IMR-90 (cell line): ENCODE measurements at regions not wholly inside any gene's neighbourhood (a gene's known extent, or its start where the extent isn't known, plus 50 kb on each side); places are given as distances from the start of the nearest gene placed in this dataset.

Experiments used
- ATAC-seq: fragments of 200-7000 bp; cut with Tn5 transposase; 2 replicates; pipeline ENCODE4 v1.9.1; 2020; ENCODE audit warnings: low read depth, mild to moderate bottlenecking, moderate library complexity
- BruUV-seq: library from RNA; stranded (reverse); fragments of 400-500 nt; replicated peaks from 2 replicates; lab custom pipeline; 2021; lab: Mats Ljungman, UMichigan
- CTCF ChIA-PET: fragments of 300-600 bp; formaldehyde crosslinking; extraction: SDS; loops from one replicate; lab custom pipeline; 2021; ENCODE audit warnings: antibody characterized with exemption; lab: Yijun Ruan, JAX
- POLR2A ChIA-PET: fragments of 300-600 bp; sonication (Branson Sonifier 250); formaldehyde crosslinking; loops from one replicate; lab custom pipeline; 2022; ENCODE audit warnings: antibody characterized with exemption; ENCODE audit not compliant: unreplicated experiment; lab: Charles Lee
- DNase-seq: peaks from one replicate; pipeline ENCODE4 v3.0.0; 2013
- H2AFZ ChIP-seq: replicated peaks from 2 replicates; pipeline ENCODE3; 2013; ENCODE audit warnings: low read length, mild to moderate bottlenecking; ENCODE audit not compliant: poor library complexity
- H2AK5ac ChIP-seq: 2 replicates; pipeline ENCODE4 v1.6.1; 2013; ENCODE audit warnings: low read depth, low read length, inconsistent platforms
- H2AK9ac ChIP-seq: replicated peaks from 2 replicates; pipeline ENCODE3; 2013; ENCODE audit warnings: mild to moderate bottlenecking, low read depth, low read length, moderate library complexity; ENCODE audit not compliant: poor library complexity
- H2BK120ac ChIP-seq: 2 replicates; pipeline ENCODE4 v1.6.1; 2013; ENCODE audit warnings: low read depth, low read length, inconsistent platforms
- H2BK15ac ChIP-seq: 3 replicates; pipeline ENCODE4 v1.6.1; 2013; ENCODE audit warnings: low read depth, low read length, inconsistent platforms
- H2BK20ac ChIP-seq: 2 replicates; pipeline ENCODE4 v1.6.1; 2013; ENCODE audit warnings: low read depth, mild to moderate bottlenecking, inconsistent platforms, low read length, moderate library complexity
- H2BK5ac ChIP-seq: 2 replicates; pipeline ENCODE4 v1.6.1; 2013; ENCODE audit warnings: mild to moderate bottlenecking, low read depth, low read length, inconsistent platforms; ENCODE audit not compliant: poor library complexity, severe bottlenecking
- H3K14ac ChIP-seq: replicated peaks from 2 replicates; pipeline ENCODE4 v1.6.1; 2013; ENCODE audit warnings: low read depth, low read length, inconsistent platforms
- H3K18ac ChIP-seq: 2 replicates; pipeline ENCODE4 v1.6.1; 2013; ENCODE audit warnings: low read depth, low read length, control low read depth
- H3K23ac ChIP-seq: 2 replicates; pipeline ENCODE4 v1.6.1; 2013; ENCODE audit warnings: low read depth, low read length, inconsistent platforms
- H3K27ac ChIP-seq: 2 replicates; pipeline ENCODE4 v1.5.1; 2013; ENCODE audit warnings: mild to moderate bottlenecking, control low read depth, low read length; ENCODE audit not compliant: insufficient read depth
- H3K27me3 ChIP-seq: 2 replicates; pipeline ENCODE4 v1.6.1; 2013; ENCODE audit warnings: low read length; ENCODE audit not compliant: control insufficient read depth, insufficient read depth
- H3K36me3 ChIP-seq: 2 replicates; pipeline ENCODE4 v1.6.1; 2013; ENCODE audit warnings: low read length, mixed read lengths; ENCODE audit not compliant: control insufficient read depth, insufficient read depth
- H3K4ac ChIP-seq: 2 replicates; pipeline ENCODE4 v1.6.1; 2013; ENCODE audit warnings: low read depth, low read length, inconsistent platforms
- H3K4me1 ChIP-seq: 2 replicates; pipeline ENCODE4 v1.6.1; 2013; ENCODE audit warnings: low read length, mixed read lengths; ENCODE audit not compliant: control insufficient read depth, insufficient read depth
- H3K4me2 ChIP-seq: 2 replicates; pipeline ENCODE4 v1.6.1; 2013; ENCODE audit warnings: low read depth, mild to moderate bottlenecking, control low read depth, low read length, moderate library complexity
- H3K4me3 ChIP-seq: 2 replicates; pipeline ENCODE4 v1.5.1; 2013; ENCODE audit warnings: low read depth, mild to moderate bottlenecking, control low read depth, low read length, moderate library complexity; ENCODE audit not compliant: insufficient read depth
- H3K56ac ChIP-seq: 2 replicates; pipeline ENCODE4 v1.6.1; 2013; ENCODE audit warnings: low read length, inconsistent platforms; ENCODE audit not compliant: insufficient read depth; ENCODE audit errors: extremely low read depth
- H3K79me1 ChIP-seq, 2 experiments: 2 replicates each; pipeline ENCODE4 v1.6.1; 2013; ENCODE audit warnings: low read length in 2 of 2, inconsistent platforms in 1 of 2, low read depth in 1 of 2
- H3K9ac ChIP-seq: 2 replicates; pipeline ENCODE4 v1.6.1; 2013; ENCODE audit warnings: low read depth, low read length, control low read depth
- H3K9me1 ChIP-seq: 2 replicates; pipeline ENCODE4 v1.6.1; 2013; ENCODE audit warnings: low read length, inconsistent platforms; ENCODE audit not compliant: insufficient read depth
- H3K9me3 ChIP-seq: 2 replicates; pipeline ENCODE4 v1.6.1; 2013; ENCODE audit warnings: low read length; ENCODE audit not compliant: control insufficient read depth, insufficient read depth
- H4K20me1 ChIP-seq: 2 replicates; pipeline ENCODE4 v1.6.1; 2013; ENCODE audit warnings: low read length, inconsistent platforms; ENCODE audit not compliant: insufficient read depth
- H4K5ac ChIP-seq: 2 replicates; pipeline ENCODE4 v1.6.1; 2013; ENCODE audit warnings: mild to moderate bottlenecking, low read depth, low read length, control low read depth
- H4K8ac ChIP-seq, 2 experiments: 2 replicates each; pipeline ENCODE4 v1.6.1; 2013; ENCODE audit warnings: low read depth in 2 of 2, low read length in 2 of 2, control low read depth in 1 of 2, inconsistent platforms in 1 of 2
- H4K91ac ChIP-seq: 2 replicates; pipeline ENCODE4 v1.6.1; 2013; ENCODE audit warnings: low read depth, low read length, inconsistent platforms; ENCODE audit not compliant: insufficient read depth
- BHLHE40 ChIP-seq: fragments of 150-350 bp; IDR thresholded peaks from 2 replicates; pipeline ENCODE4 v1.6.1; 2016; ENCODE audit warnings: mild to moderate bottlenecking, low read depth, low read length
- CEBPB ChIP-seq: IDR thresholded peaks from 2 replicates; pipeline ENCODE4 v1.6.1; 2012; ENCODE audit warnings: low read depth, low read length, improper control_type of control experiment
- CHD1 ChIP-seq: IDR thresholded peaks from 2 replicates; pipeline ENCODE4 v1.6.1; 2012; ENCODE audit warnings: low read depth, low read length, improper control_type of control experiment
- FOS ChIP-seq: fragments of 150-350 bp; IDR thresholded peaks from 2 replicates; pipeline ENCODE4 v1.6.1; 2016; ENCODE audit warnings: low read depth, low read length
- MAFK ChIP-seq: IDR thresholded peaks from 2 replicates; pipeline ENCODE4 v1.6.1; 2012; ENCODE audit warnings: low read depth, low read length, improper control_type of control experiment
- MAZ ChIP-seq: IDR thresholded peaks from 2 replicates; pipeline ENCODE4 v1.6.1; 2012; ENCODE audit warnings: low read depth, mild to moderate bottlenecking, low read length, improper control_type of control experiment, moderate library complexity, borderline replicate concordance
- MXI1 ChIP-seq: IDR thresholded peaks from 2 replicates; pipeline ENCODE4 v1.6.1; 2012; ENCODE audit warnings: low read depth, mild to moderate bottlenecking, low read length, moderate library complexity, borderline replicate concordance
- NFE2L2 ChIP-seq: fragments of 150-350 bp; IDR thresholded peaks from 2 replicates; pipeline ENCODE4 v1.6.1; 2016; ENCODE audit warnings: low read depth, mild to moderate bottlenecking, low read length
- POLR2A ChIP-seq: IDR thresholded peaks from 2 replicates; pipeline ENCODE4 v1.6.1; 2012; ENCODE audit warnings: mild to moderate bottlenecking, low read depth, low read length
- RAD21 ChIP-seq: IDR thresholded peaks from 2 replicates; pipeline ENCODE4 v1.6.1; 2012; ENCODE audit warnings: low read length, improper control_type of control experiment
- RCOR1 ChIP-seq: IDR thresholded peaks from 2 replicates; pipeline ENCODE4 v1.6.1; 2012; ENCODE audit warnings: mild to moderate bottlenecking, low read length, improper control_type of control experiment; ENCODE audit not compliant: insufficient replicate concordance
- RFX5 ChIP-seq: IDR thresholded peaks from 2 replicates; pipeline ENCODE4 v1.8.0; 2012; ENCODE audit warnings: low read depth, mild to moderate bottlenecking, low read length, moderate library complexity
- SMC3 ChIP-seq: fragments of 150-350 bp; IDR thresholded peaks from 2 replicates; pipeline ENCODE4 v1.6.1; 2016; ENCODE audit warnings: low read depth, mild to moderate bottlenecking, antibody characterized with exemption, low read length, moderate library complexity
- WGBS, 2 experiments: methylation state at CpG; one replicate each; pipeline versions ENCODE4 v1.1.5 to v1.1.7; 2013; ENCODE audit warnings: missing lambda C conversion rate in 2 of 2; ENCODE audit not compliant: insufficient read length in 1 of 2; ENCODE audit errors: extremely low coverage in 2 of 2; 5-methylcytosine and 5-hydroxymethylcytosine counted together
- dilution Hi-C: fragments of 300-500 bp; cut with HindIII; formaldehyde crosslinking; loops from one replicate; pipeline ENCODE4 v1.14.3; 2018; ENCODE audit warnings: low sequenced_read_pairs; ENCODE audit not compliant: unreplicated experiment
- in situ Hi-C: fragments of 300-500 bp; cut with MboI; formaldehyde crosslinking; loops from 3 replicates; pipeline ENCODE4 v1.14.3; 2019; ENCODE audit warnings: low sequenced_read_pairs, inconsistent platforms, mixed read lengths
- intact Hi-C: fragments of 100-400 bp; cut with micrococcal nuclease; formaldehyde crosslinking; loops from 2 replicates; pipeline ENCODE4 v1.10.0; 2022
- TF ChIP-seq, protein P1 (sequence below): fragments of 150-350 bp; IDR thresholded peaks from 2 replicates; pipeline ENCODE4 v1.6.1; 2016; ENCODE audit warnings: low read depth, mild to moderate bottlenecking, low read length, moderate library complexity, borderline replicate concordance
- TF ChIP-seq, protein P2 (sequence below): conservative IDR thresholded peaks from 2 replicates; pipeline ENCODE4 v1.5.1; 2012; ENCODE audit warnings: mild to moderate bottlenecking, low read depth, low read length, improper control_type of control experiment
- TF ChIP-seq, protein P3 (sequence below): fragments of 150-350 bp; IDR thresholded peaks from 2 replicates; pipeline ENCODE4 v1.6.1; 2017; ENCODE audit warnings: mild to moderate bottlenecking, antibody characterized with exemption, low read length, low read depth

DNA sequence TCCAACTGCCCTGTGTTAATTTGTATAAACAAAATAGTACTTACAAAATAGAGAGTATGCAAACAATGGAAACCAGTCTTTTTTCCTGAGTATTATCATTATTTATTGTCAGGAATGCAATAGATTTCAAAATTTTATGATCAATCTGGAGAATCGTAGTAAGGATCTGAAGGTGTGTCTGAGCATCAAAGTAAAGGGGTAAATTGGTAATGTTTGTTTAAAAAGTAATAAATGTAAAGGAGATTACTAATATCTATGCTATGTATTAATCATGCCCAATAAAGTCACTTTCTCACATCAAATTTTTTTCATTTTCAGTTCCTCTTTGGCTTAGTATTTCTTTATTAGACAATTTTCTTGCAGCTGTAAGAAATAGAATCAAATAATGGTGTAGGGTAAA, 1507.1 kb upstream of the PCDH7 start:
- no peak overlapping the region for H2BK20ac ChIP-seq

More for the DNA sequence above, 1507.1 kb upstream of the PCDH7 start:
- POLR2A ChIA-PET = no interaction called here
- in situ Hi-C loops = no loop called here
- Histone ChIP-seq H3K4ac (no peak overlapping the region), H4K20me1 (no peaks in the 10 kb centered on the region), H3K56ac (no peak overlapping the region), H3K36me3 (no peaks in the 10 kb centered on the region), H3K4me2 (no peak overlapping the region), H2AFZ (no peak overlapping the region), H3K9me3 (no peaks in the 10 kb centered on the region), H4K5ac (no peak overlapping the region), H3K23ac (no peak overlapping the region), H3K27me3 (no peaks in the 10 kb centered on the region), H3K27ac (no peak overlapping the region), H2BK5ac (no peak overlapping the region), H2AK9ac (no peak overlapping the region), H3K9ac (no peak overlapping the region), H2AK5ac (no peak overlapping the region), H2BK15ac (no peak overlapping the region), H3K9me1 (no peaks in the 10 kb centered on the region), H3K79me1 (no peaks in the 10 kb centered on the region), H2BK120ac (no peak overlapping the region), H3K18ac (no peak overlapping the region), H3K4me3 (no peak overlapping the region), H4K91ac (no peak overlapping the region), H3K14ac (no peak overlapping the region), H3K4me1 (no peaks in the 10 kb centered on the region), H4K8ac (no peak overlapping the region)
- dilution Hi-C loops = no loop called here
- DNase-seq = no peak
- BruUV-seq = no TSS peak
- no peak for ATAC-seq
- TF ChIP-seq, protein P1, sequence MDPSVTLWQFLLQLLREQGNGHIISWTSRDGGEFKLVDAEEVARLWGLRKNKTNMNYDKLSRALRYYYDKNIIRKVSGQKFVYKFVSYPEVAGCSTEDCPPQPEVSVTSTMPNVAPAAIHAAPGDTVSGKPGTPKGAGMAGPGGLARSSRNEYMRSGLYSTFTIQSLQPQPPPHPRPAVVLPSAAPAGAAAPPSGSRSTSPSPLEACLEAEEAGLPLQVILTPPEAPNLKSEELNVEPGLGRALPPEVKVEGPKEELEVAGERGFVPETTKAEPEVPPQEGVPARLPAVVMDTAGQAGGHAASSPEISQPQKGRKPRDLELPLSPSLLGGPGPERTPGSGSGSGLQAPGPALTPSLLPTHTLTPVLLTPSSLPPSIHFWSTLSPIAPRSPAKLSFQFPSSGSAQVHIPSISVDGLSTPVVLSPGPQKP = no peak
- TF ChIP-seq POLR2A (no peak), BHLHE40 (no peak), NFE2L2 (no peak), SMC3 (no peak), RAD21 (no peak), MXI1 (no peak), FOS (no peak), RCOR1 (no peak), RFX5 (no peak), MAFK (no peak), MAZ (no peak), CHD1 (no peak), CEBPB (no peak)
- TF ChIP-seq, protein P2, sequence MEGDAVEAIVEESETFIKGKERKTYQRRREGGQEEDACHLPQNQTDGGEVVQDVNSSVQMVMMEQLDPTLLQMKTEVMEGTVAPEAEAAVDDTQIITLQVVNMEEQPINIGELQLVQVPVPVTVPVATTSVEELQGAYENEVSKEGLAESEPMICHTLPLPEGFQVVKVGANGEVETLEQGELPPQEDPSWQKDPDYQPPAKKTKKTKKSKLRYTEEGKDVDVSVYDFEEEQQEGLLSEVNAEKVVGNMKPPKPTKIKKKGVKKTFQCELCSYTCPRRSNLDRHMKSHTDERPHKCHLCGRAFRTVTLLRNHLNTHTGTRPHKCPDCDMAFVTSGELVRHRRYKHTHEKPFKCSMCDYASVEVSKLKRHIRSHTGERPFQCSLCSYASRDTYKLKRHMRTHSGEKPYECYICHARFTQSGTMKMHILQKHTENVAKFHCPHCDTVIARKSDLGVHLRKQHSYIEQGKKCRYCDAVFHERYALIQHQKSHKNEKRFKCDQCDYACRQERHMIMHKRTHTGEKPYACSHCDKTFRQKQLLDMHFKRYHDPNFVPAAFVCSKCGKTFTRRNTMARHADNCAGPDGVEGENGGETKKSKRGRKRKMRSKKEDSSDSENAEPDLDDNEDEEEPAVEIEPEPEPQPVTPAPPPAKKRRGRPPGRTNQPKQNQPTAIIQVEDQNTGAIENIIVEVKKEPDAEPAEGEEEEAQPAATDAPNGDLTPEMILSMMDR = no peak
- TF ChIP-seq, protein P3, sequence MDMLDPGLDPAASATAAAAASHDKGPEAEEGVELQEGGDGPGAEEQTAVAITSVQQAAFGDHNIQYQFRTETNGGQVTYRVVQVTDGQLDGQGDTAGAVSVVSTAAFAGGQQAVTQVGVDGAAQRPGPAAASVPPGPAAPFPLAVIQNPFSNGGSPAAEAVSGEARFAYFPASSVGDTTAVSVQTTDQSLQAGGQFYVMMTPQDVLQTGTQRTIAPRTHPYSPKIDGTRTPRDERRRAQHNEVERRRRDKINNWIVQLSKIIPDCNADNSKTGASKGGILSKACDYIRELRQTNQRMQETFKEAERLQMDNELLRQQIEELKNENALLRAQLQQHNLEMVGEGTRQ = no peak
- intact Hi-C loops = no loop called here
- CTCF ChIA-PET = no interaction called here
- WGBS, 2 experiments = no CpG with 5 or more reads among the region's 1 CpG
